ENCODE measurements at regions not wholly inside any gene's neighbourhood (a gene's known extent, or its start where the extent isn't known, plus 50 kb on each side); places are given as distances from the start of the nearest gene placed in this dataset.

DNA sequence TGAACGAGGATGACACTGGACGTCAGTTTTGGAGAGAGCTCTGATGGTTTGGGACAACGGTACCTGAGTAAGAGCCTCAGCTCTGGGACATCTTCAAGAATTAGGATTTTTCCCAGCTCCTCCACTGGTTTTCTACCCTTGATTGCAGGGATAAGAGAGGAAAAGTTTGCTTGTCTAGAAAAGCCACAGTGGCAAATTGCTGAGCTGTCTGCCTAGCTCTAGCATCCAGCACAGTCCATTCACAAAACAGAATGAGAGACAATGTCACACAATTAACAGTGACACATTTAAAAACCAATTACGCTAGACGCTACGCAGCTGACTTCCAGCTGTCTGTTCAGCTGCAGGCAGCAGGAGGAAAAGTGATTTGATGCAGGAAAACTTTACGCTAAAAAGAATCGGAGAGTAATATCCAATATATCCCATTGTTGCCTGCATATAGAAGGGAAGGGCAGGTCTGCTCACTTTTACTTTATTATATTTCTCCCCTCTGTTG is 168.1 kb upstream of the PRICKLE1 start:
- H3K4me3 ChIP-seq (ENCODE audit: extremely low read depth, insufficient read depth, low read length, poor library complexity, severe bottlenecking): no peak overlapping the region
- H3K36me3 ChIP-seq (ENCODE audit: control insufficient read depth, insufficient read depth, low read length): no peaks in the 10 kb centered on the region
- peak overlapping the region; percentile 7 for H3K27ac ChIP-seq (ENCODE audit: low read depth, low read length, severe bottlenecking)
- H3K9me3 ChIP-seq (ENCODE audit: control insufficient read depth, low read length): no peaks in the 10 kb centered on the region
- H3K4me1 ChIP-seq (ENCODE audit: control insufficient read depth, insufficient read depth, low read length, poor library complexity, severe bottlenecking): peaks cover 18% of the 10 kb centered on the region
- WGBS, 2 experiments (ENCODE audit: insufficient coverage in 2 of 2): 43 to 56% methylated on average over 3 to 4 of the region's 8 CpGs

DNA sequence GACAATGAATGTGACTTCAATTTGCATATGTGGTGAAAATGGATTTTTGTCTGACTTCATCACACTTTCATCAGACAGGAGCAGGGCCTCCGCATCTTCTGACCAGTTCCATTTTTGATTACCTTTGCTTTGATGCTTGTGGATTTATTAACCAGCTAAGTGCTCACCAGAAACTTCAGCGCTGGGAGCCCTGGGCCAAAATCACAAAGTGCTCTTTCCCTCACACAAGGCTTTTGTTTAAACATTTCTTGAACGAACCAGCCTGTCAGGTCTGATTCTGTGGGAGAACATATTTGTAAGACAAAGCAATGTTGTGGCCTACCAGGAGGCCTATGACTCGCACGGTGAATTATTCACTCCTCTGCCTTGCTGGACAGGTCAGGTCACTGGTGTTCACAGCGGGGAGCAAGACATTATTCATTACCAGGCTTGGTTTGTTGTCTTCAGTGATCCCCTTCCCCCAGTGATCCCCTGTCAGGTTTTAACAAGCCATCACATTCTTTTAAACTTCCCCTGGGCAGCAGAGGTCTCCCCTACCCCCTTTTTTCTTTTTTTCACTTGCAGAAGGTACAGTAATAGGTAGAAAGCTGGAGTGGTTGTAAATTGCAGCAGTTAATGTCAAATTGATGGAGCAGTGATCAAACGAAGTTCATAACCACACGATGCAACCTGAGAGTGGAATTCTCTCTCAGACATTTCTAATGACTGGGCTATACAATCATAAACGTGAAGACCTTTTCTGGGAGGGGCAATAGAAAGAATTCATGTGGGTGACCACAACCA is 167.5 kb upstream of the PRICKLE1 start:
- no peak overlapping the region for H3K4me3 ChIP-seq (ENCODE audit: extremely low read depth, insufficient read depth, low read length, poor library complexity, severe bottlenecking)
- H3K9me3 ChIP-seq (ENCODE audit: control insufficient read depth, low read length): no peaks in the 10 kb centered on the region
- H3K36me3 ChIP-seq (ENCODE audit: control insufficient read depth, insufficient read depth, low read length): no peaks in the 10 kb centered on the region
- peaks cover 18% of the 10 kb centered on the region for H3K4me1 ChIP-seq (ENCODE audit: control insufficient read depth, insufficient read depth, low read length, poor library complexity, severe bottlenecking)
- 7 to 15% methylated on average over 7 to 8 of the region's 9 CpGs for whole genome bisulfite sequencing, 2 experiments (ENCODE audit: insufficient coverage in 2 of 2)
- peak overlapping the region; percentile 54 for H3K27ac ChIP-seq (ENCODE audit: low read depth, low read length, severe bottlenecking)

DNA sequence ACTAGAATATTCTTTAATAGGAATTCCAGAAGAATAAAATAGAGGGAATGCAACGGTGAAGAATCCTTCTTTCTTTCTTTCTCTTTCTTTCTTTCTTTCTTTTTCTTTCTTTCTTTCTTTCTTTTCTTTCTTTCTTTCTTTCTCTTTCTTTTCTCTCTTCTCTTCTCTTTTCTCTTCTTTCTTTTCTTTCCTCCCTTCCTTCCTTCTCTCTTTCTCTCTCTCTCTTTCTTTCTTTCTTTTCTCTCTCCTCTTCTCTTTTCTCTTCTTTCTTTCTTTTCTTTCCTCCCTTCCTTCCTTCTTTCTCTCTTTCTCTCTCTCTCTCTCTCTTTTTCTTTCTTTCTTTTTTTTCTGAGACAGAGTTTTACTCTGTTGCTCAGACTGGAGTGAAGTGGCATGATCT is 160.8 kb upstream of the PRICKLE1 start:
- Histone ChIP-seq H3K27ac (ENCODE audit: low read depth, low read length, severe bottlenecking) (no peak overlapping the region), H3K4me3 (ENCODE audit: extremely low read depth, insufficient read depth, low read length, poor library complexity, severe bottlenecking) (no peak overlapping the region), H3K36me3 (ENCODE audit: control insufficient read depth, insufficient read depth, low read length) (no peaks in the 10 kb centered on the region), H3K4me1 (ENCODE audit: control insufficient read depth, insufficient read depth, low read length, poor library complexity, severe bottlenecking) (no peaks in the 10 kb centered on the region), H3K9me3 (ENCODE audit: control insufficient read depth, low read length) (peaks cover 12% of the 10 kb centered on the region)
- 88 to 100% methylated on average over 1 of the region's 1 CpG for WGBS, 2 experiments (ENCODE audit: insufficient coverage in 2 of 2)

- H3K9me3 ChIP-seq (ENCODE audit: control insufficient read depth, low read length): peaks cover 12% of the 10 kb centered on the region
- no CpG with 5 or more reads among the region's 1 CpG for WGBS, 2 experiments (ENCODE audit: insufficient coverage in 2 of 2)
- H3K4me1 ChIP-seq (ENCODE audit: control insufficient read depth, insufficient read depth, low read length, poor library complexity, severe bottlenecking): peaks cover 6% of the 10 kb centered on the region
- H3K27ac ChIP-seq (ENCODE audit: low read depth, low read length, severe bottlenecking): no peak overlapping the region
- no peak overlapping the region for H3K4me3 ChIP-seq (ENCODE audit: extremely low read depth, insufficient read depth, low read length, poor library complexity, severe bottlenecking)
- no peaks in the 10 kb centered on the region for H3K36me3 ChIP-seq (ENCODE audit: control insufficient read depth, insufficient read depth, low read length)
Observed at GRCh38 chr12:42749239-42749638, 159.7 kb upstream of the PRICKLE1 start.

GRCh38 chr12:42744539-42745182 is 155.1 kb upstream of the PRICKLE1 start:
- no peaks in the 10 kb centered on the region for H3K36me3 ChIP-seq (ENCODE audit: control insufficient read depth, insufficient read depth, low read length)
- H3K4me3 ChIP-seq (ENCODE audit: extremely low read depth, insufficient read depth, low read length, poor library complexity, severe bottlenecking): no peak overlapping the region
- peaks cover 12% of the 10 kb centered on the region for H3K9me3 ChIP-seq (ENCODE audit: control insufficient read depth, low read length)
- peaks cover 30% of the 10 kb centered on the region for H3K4me1 ChIP-seq (ENCODE audit: control insufficient read depth, insufficient read depth, low read length, poor library complexity, severe bottlenecking)
- H3K27ac ChIP-seq (ENCODE audit: low read depth, low read length, severe bottlenecking): peak overlapping the region; percentile 46
- WGBS, 2 experiments (ENCODE audit: insufficient coverage in 2 of 2): 81 to 86% methylated on average over 4 to 5 of the region's 5 CpGs

DNA sequence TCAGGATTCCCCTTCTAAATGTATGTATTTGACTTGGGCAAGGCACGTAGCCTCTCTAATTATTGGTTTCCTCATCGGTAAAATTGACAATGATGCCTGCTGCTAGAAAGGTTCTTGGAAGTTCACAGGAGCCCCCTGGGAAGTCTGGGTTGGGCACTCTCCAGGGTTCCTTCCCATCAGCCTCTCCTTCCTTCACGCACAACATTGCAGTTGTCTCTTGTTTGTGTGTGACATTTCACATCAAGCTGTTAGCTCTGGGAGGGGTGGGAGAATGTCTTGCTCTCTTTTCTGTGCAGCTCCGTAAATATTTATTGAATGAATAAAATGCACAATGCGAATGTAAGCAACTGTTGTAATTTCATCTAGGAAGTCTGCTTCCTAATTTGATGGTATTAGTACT is 153.2 kb upstream of the PRICKLE1 start:
- WGBS, 2 experiments (ENCODE audit: insufficient coverage in 2 of 2): 57% methylated on average over 2 of the region's 5 CpGs; no CpG with 5 or more reads in 1 of the 2 experiments
- peaks cover 12% of the 10 kb centered on the region for H3K9me3 ChIP-seq (ENCODE audit: control insufficient read depth, low read length)
- H3K4me3 ChIP-seq (ENCODE audit: extremely low read depth, insufficient read depth, low read length, poor library complexity, severe bottlenecking): no peak overlapping the region
- peak overlapping the region; percentile 77 for H3K27ac ChIP-seq (ENCODE audit: low read depth, low read length, severe bottlenecking)
- no peaks in the 10 kb centered on the region for H3K36me3 ChIP-seq (ENCODE audit: control insufficient read depth, insufficient read depth, low read length)
- H3K4me1 ChIP-seq (ENCODE audit: control insufficient read depth, insufficient read depth, low read length, poor library complexity, severe bottlenecking): peaks cover 38% of the 10 kb centered on the region

GRCh38 chr12:42741771-42742510 is 152.4 kb upstream of the PRICKLE1 start:
- Histone ChIP-seq H3K9me3 (ENCODE audit: control insufficient read depth, low read length) (peaks cover 12% of the 10 kb centered on the region), H3K27ac (ENCODE audit: low read depth, low read length, severe bottlenecking) (peak overlapping the region; percentile 77), H3K4me3 (ENCODE audit: extremely low read depth, insufficient read depth, low read length, poor library complexity, severe bottlenecking) (no peak overlapping the region), H3K4me1 (ENCODE audit: control insufficient read depth, insufficient read depth, low read length, poor library complexity, severe bottlenecking) (peaks cover 38% of the 10 kb centered on the region), H3K36me3 (ENCODE audit: control insufficient read depth, insufficient read depth, low read length) (no peaks in the 10 kb centered on the region)
- WGBS, 2 experiments (ENCODE audit: insufficient coverage in 2 of 2): 74 to 81% methylated on average over 5 to 6 of the region's 7 CpGs

DNA sequence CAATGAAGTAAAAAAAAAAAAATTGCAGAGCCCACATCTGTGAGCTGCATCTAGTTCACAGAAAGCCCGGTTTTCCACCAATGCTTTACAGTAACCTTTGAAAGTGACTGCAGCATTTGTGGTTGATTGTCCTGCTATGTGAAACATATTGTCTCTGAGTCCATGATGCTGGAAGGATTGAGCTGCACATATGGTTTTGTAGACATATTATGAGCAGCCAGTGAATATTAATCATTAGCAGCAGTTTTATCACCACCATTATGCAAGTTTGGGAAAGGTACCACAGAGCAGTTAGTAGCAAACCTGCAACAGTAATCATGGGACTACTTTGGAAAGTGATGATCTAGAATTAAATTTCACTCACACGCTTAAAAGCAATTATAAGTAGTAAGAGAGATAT is 151.5 kb upstream of the PRICKLE1 start:
- WGBS, 2 experiments (ENCODE audit: insufficient coverage in 2 of 2): 86 to 91% methylated on average over 1 of the region's 2 CpGs
- Histone ChIP-seq H3K36me3 (ENCODE audit: control insufficient read depth, insufficient read depth, low read length) (no peaks in the 10 kb centered on the region), H3K4me3 (ENCODE audit: extremely low read depth, insufficient read depth, low read length, poor library complexity, severe bottlenecking) (no peak overlapping the region), H3K27ac (ENCODE audit: low read depth, low read length, severe bottlenecking) (no peak overlapping the region), H3K9me3 (ENCODE audit: control insufficient read depth, low read length) (peaks cover 6% of the 10 kb centered on the region), H3K4me1 (ENCODE audit: control insufficient read depth, insufficient read depth, low read length, poor library complexity, severe bottlenecking) (peaks cover 41% of the 10 kb centered on the region)

- no peaks in the 10 kb centered on the region for H3K36me3 ChIP-seq (ENCODE audit: control insufficient read depth, insufficient read depth, low read length)
- peaks cover 28% of the 10 kb centered on the region for H3K4me1 ChIP-seq (ENCODE audit: control insufficient read depth, insufficient read depth, low read length, poor library complexity, severe bottlenecking)
- no peak overlapping the region for H3K27ac ChIP-seq (ENCODE audit: low read depth, low read length, severe bottlenecking)
- H3K9me3 ChIP-seq (ENCODE audit: control insufficient read depth, low read length): no peaks in the 10 kb centered on the region
- 92 to 100% methylated on average over 2 of the region's 3 CpGs for WGBS, 2 experiments (ENCODE audit: insufficient coverage in 2 of 2)
- no peak overlapping the region for H3K4me3 ChIP-seq (ENCODE audit: extremely low read depth, insufficient read depth, low read length, poor library complexity, severe bottlenecking)
Observed at GRCh38 chr12:42737398-42737797, 147.9 kb upstream of the PRICKLE1 start.

DNA sequence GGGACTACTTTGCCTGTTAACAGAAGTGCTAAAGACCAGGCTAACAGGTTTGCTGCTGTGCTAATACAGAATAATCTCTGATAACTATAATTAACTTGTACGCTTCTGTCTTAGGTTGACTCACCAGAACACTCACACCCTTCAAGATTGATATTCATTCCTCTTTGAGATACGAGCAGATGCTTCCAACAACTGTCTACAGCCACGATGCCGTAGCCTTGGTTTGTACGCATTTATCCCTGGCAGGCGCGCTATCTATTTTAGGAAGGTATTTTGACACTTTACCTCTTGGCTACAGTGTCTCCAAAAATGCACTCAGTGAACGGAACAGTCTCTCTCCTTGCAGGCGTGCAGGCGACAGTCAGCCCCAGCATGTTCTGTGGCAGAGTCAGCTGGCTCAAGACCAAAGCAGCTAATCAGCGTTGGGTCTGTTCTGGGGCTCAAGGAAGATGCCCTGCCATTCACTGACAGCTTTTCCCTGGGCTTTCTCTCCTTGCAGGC is 146.4 kb upstream of the PRICKLE1 start:
- Histone ChIP-seq H3K4me1 (ENCODE audit: control insufficient read depth, insufficient read depth, low read length, poor library complexity, severe bottlenecking) (peaks cover 22% of the 10 kb centered on the region), H3K4me3 (ENCODE audit: extremely low read depth, insufficient read depth, low read length, poor library complexity, severe bottlenecking) (no peak overlapping the region), H3K36me3 (ENCODE audit: control insufficient read depth, insufficient read depth, low read length) (no peaks in the 10 kb centered on the region), H3K27ac (ENCODE audit: low read depth, low read length, severe bottlenecking) (no peak overlapping the region), H3K9me3 (ENCODE audit: control insufficient read depth, low read length) (peaks cover 6% of the 10 kb centered on the region)
- 88 to 91% methylated on average over 11 of the region's 11 CpGs for WGBS, 2 experiments (ENCODE audit: insufficient coverage in 2 of 2)

Measured in mesodermal cell (in vitro differentiated cells).